GM23338 (cell line): ENCODE measurements at regions not wholly inside any gene's neighbourhood (a gene's known extent, or its start where the extent isn't known, plus 50 kb on each side); places are given as distances from the start of the nearest gene placed in this dataset.

Source experiments
- ZNF114 ChIP-seq: fragments of 250-450 bp; sonication (Bioruptor Pico); IDR thresholded peaks from 2 replicates; pipeline ENCODE4 v1.5.0; 2020; ENCODE audit warnings: mild to moderate bottlenecking, moderate library complexity
- TF ChIP-seq, protein P1 (sequence below), 2 experiments: fragments of 200-600 bp in 1 of 2; sonication (generic) in 1 of 2; conservative IDR thresholded peaks; 2 replicates each; pipeline versions ENCODE4 v1.5.1 to v1.6.1; 2016 to 2017; ENCODE audit warnings: antibody characterized with exemption in 2 of 2, low read depth in 2 of 2, mild to moderate bottlenecking in 2 of 2, moderate library complexity in 1 of 2

DNA sequence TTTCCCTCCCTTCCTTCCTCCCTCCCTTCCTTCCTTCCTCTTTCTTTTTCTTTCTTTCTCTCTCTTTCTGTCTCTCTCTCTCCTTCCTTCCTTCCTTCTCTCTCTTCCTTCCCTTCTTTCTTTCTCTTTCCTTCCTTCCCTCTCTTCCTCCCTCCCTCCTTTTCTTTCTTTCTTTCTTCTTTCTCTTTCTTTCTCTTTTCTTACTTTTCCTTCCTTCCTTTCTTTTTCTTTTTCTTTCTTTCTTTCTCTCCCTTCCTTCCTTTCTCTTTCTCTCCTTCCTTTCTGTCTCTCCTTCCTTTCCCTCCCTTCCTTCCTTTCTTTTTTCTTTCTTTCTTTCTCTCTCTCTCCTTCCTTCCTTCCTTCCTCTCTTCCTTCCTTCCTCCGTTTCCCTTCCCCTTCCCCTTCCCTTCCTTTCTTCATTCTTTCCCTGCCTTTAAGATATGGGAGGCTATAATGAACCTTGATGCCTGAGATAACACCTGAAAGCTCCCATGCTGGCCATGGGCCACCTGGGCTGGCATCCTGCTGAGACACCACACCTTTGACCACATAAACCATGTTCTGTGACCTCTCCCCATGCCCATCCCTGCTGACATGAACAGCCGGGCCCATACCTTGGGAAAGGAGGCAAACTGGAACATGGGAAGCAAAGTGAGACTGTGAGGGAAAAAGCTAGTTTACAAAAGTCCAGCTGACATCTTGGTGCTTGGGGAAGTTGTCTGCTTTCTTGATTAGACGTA lies 197.8 kb upstream of the ZNF618 start:
- TF ChIP-seq, protein P1, sequence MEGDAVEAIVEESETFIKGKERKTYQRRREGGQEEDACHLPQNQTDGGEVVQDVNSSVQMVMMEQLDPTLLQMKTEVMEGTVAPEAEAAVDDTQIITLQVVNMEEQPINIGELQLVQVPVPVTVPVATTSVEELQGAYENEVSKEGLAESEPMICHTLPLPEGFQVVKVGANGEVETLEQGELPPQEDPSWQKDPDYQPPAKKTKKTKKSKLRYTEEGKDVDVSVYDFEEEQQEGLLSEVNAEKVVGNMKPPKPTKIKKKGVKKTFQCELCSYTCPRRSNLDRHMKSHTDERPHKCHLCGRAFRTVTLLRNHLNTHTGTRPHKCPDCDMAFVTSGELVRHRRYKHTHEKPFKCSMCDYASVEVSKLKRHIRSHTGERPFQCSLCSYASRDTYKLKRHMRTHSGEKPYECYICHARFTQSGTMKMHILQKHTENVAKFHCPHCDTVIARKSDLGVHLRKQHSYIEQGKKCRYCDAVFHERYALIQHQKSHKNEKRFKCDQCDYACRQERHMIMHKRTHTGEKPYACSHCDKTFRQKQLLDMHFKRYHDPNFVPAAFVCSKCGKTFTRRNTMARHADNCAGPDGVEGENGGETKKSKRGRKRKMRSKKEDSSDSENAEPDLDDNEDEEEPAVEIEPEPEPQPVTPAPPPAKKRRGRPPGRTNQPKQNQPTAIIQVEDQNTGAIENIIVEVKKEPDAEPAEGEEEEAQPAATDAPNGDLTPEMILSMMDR (conservative IDR thresholded peaks at IDR 0.05; ENCODE audit: low read depth in 2 of 2): no peak
- no peak for TF ChIP-seq ZNF114
